K562 (cell line): ENCODE measurements at regions not wholly inside any gene's neighbourhood (a gene's known extent, or its start where the extent isn't known, plus 50 kb on each side); places are given as distances from the start of the nearest gene placed in this dataset.

Experiments
- ATAC-seq: fragments of 200-7000 bp; cut with Tn5 transposase; 3 replicates; pipeline ENCODE4 v1.9.1; 2020; ENCODE audit warnings: moderate library complexity
- BruUV-seq: library from RNA; stranded (reverse); fragments of 400-500 nt; replicated peaks from 2 replicates; lab custom pipeline; 2021; lab: Mats Ljungman, UMichigan
- CTCF ChIA-PET: fragments of 300-600 bp; formaldehyde crosslinking; extraction: SDS; loops from one replicate; lab custom pipeline; 2021; ENCODE audit warnings: low intra/inter-chr PET ratio; lab: Yijun Ruan, JAX
- POLR2A ChIA-PET: fragments of 300-600, 350-650 bp; sonication (Branson Sonifier 250); formaldehyde crosslinking; extraction: SDS; loops from one replicate; lab custom pipeline; 2021; ENCODE audit warnings: antibody characterized with exemption, inconsistent platforms; lab: Yijun Ruan, JAX
- DNase-seq, 4 experiments: peaks; one replicate each; pipeline versions ENCODE4 v3.0.0 to v3.0.0-alpha.2; 2011 to 2018; ENCODE audit warnings: low spot score in 3 of 4, mixed read lengths in 3 of 4; ENCODE audit errors: extremely low read depth in 1 of 4
- FAIRE-seq: peaks from 2 replicates; lab custom pipeline; 2011; peaks lifted over from hg19 to GRCh38; lab: Jason Lieb, UNC
- H2AFZ ChIP-seq: 2 replicates; pipeline ENCODE4 v1.6.0; 2011; ENCODE audit warnings: low read depth, low read length, control low read depth, inconsistent platforms
- H3K27ac ChIP-seq: fragments of 200-600 bp; 3 replicates; pipeline ENCODE4 v1.8.0; 2011; ENCODE audit warnings: low read depth, mild to moderate bottlenecking, control low read depth, inconsistent platforms, low read length, moderate library complexity, mixed read lengths; ENCODE audit errors: extremely low read depth
- H3K27me3 ChIP-seq, 2 experiments: fragments of 300-600 bp in 1 of 2; 2 replicates in 1 of 2; 3 replicates in 1 of 2; pipeline versions ENCODE4 v1.6.0 to v1.8.0; 2011; ENCODE audit warnings: inconsistent platforms in 2 of 2, low read length in 2 of 2, mild to moderate bottlenecking in 1 of 2, mixed read lengths in 1 of 2, moderate library complexity in 1 of 2; ENCODE audit not compliant: control insufficient read depth in 2 of 2, insufficient read depth in 2 of 2
- H3K36me3 ChIP-seq: fragments of 300-600 bp; 3 replicates; pipeline ENCODE4 v1.8.0; 2011; ENCODE audit warnings: mild to moderate bottlenecking, low read length, inconsistent platforms; ENCODE audit not compliant: control insufficient read depth, insufficient read depth
- H3K4me1 ChIP-seq, 2 experiments: fragments of 200-600 bp in 1 of 2; replicated peaks in 1 of 2; 2 replicates in 1 of 2; 3 replicates in 1 of 2; pipeline versions ENCODE4 v1.5.1 to v1.8.0; 2011; ENCODE audit warnings: inconsistent platforms in 2 of 2, low read length in 2 of 2, mild to moderate bottlenecking in 1 of 2, mixed read lengths in 1 of 2, moderate library complexity in 1 of 2; ENCODE audit not compliant: control insufficient read depth in 2 of 2, insufficient read depth in 2 of 2
- H3K4me2 ChIP-seq: 2 replicates; pipeline ENCODE4 v1.6.1; 2011; ENCODE audit warnings: low read length, control low read depth, inconsistent platforms, mixed read lengths; ENCODE audit not compliant: insufficient read depth
- H3K4me3 ChIP-seq: fragments of 200-600 bp; sonication (generic), shearing (Covaris generic); 2 replicates; pipeline ENCODE4 v1.5.1; 2016; ENCODE audit warnings: control low read depth, inconsistent platforms
- H3K79me2 ChIP-seq: fragments of 200-600 bp; 3 replicates; pipeline ENCODE4 v1.8.0; 2011; ENCODE audit warnings: low read length, inconsistent platforms; ENCODE audit not compliant: control insufficient read depth, insufficient read depth
- H3K9ac ChIP-seq, 2 experiments: 2 replicates each; pipeline versions ENCODE4 v1.6.0 to v1.6.1; 2011; ENCODE audit warnings: low read depth in 2 of 2, low read length in 2 of 2, control low read depth in 1 of 2, inconsistent platforms in 1 of 2, mild to moderate bottlenecking in 1 of 2, mixed read lengths in 1 of 2; ENCODE audit not compliant: insufficient read depth in 1 of 2
- H3K9me1 ChIP-seq: one replicate; pipeline ENCODE4 v1.6.0; 2011; ENCODE audit warnings: inconsistent platforms, mild to moderate bottlenecking, low read length, moderate library complexity; ENCODE audit not compliant: control insufficient read depth, insufficient read depth
- H3K9me3 ChIP-seq: replicated peaks from 2 replicates; pipeline ENCODE4 v1.5.1; 2011; ENCODE audit warnings: low read depth, low read length, inconsistent platforms; ENCODE audit not compliant: control insufficient read depth, insufficient read depth
- H4K20me1 ChIP-seq: replicated peaks from 2 replicates; pipeline ENCODE4 v1.6.1; 2011; ENCODE audit warnings: low read length, inconsistent platforms, mixed read lengths; ENCODE audit not compliant: control insufficient read depth, insufficient read depth
- HMGN3 ChIP-seq: IDR thresholded peaks from 2 replicates; pipeline ENCODE4 v1.6.1; 2011; ENCODE audit warnings: borderline replicate concordance, low read depth, mild to moderate bottlenecking, mixed read lengths, low read length; ENCODE audit not compliant: insufficient read length; ENCODE audit errors: extremely low read depth
- ZNF561 ChIP-seq: fragments of 450-650 bp; formaldehyde crosslinking; conservative IDR thresholded peaks from 2 replicates; pipeline ENCODE4 v1.4.0; 2020; ENCODE audit warnings: mild to moderate bottlenecking, moderate library complexity
- ZNF592 ChIP-seq: fragments of 450-650 bp; IDR thresholded peaks from 2 replicates; pipeline ENCODE4 v1.6.1; 2017; ENCODE audit warnings: antibody characterized with exemption, mild to moderate bottlenecking
- WGBS: fragments of 100-300 bp; shearing (Covaris generic); methylation state at CpG from one replicate; pipeline ENCODE4 v1.1.6; 2016; ENCODE audit warnings: low coverage, mixed read lengths; ENCODE audit not compliant: insufficient coverage; ENCODE audit errors: missing lambda C conversion rate; 5-methylcytosine and 5-hydroxymethylcytosine counted together
- in situ Hi-C: fragments of 300-500 bp; cut with MboI; formaldehyde crosslinking; loops from 4 replicates; pipeline ENCODE4 v1.15.0; 2018; ENCODE audit warnings: inconsistent platforms, mixed read lengths
- intact Hi-C: fragments of 100-400 bp; cut with micrococcal nuclease; formaldehyde crosslinking; loops from 2 replicates; pipeline ENCODE4 v1.14.2; 2022

DNA sequence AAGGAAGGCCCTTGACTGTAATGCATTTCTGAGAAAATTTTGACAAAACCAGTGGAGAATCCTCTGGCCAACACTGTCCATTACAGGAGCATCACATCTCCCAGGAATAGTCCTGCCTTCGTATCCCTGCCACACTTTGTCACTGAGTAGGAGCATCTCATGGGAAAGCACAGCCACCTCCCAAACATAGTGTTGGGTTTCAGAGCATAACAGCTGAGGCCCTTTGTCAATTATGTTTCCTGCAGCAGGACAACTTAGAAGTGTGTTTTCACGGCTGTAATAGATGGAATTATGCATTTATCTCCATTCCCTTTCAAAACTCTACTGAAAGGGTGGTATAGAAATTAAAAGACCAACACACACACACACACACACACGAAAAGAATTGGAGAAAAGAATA is 91.1 kb upstream of the SMAD1 start:
- Histone ChIP-seq H2AFZ (no peak overlapping the region), H3K9me3 (no peaks in the 10 kb centered on the region), H3K9me1 (no peaks in the 10 kb centered on the region), H3K27me3 (0 out of 5 replicates have a peak, but pooled peaks cover 0 to 1% of the 10 kb centered on the region in 2 experiments), H3K4me2 (no peak overlapping the region), H3K27ac (no peak overlapping the region), H3K79me2 (no peaks in the 10 kb centered on the region), H3K36me3 (no peaks in the 10 kb centered on the region), H3K4me3 (no peak overlapping the region), H3K9ac (no peak overlapping the region), H4K20me1 (no peaks in the 10 kb centered on the region), H3K4me1 (no peaks in the 10 kb centered on the region)
- WGBS: 0% methylated on average over 3 of the region's 3 CpGs
- in situ Hi-C loops: no loop called here
- ChIA-PET POLR2A (no interaction called here), CTCF (interaction anchor here (0.6 kb wide), 1 partner anchor 1352 kb away, joined by 3 read pairs; no protein-coding TSS in a partner anchor)
- BruUV-seq: no TSS peak
- intact Hi-C loops: no loop called here
- DNase-seq (no peak), FAIRE-seq (no peak), ATAC-seq (no peak)
- TF ChIP-seq ZNF592 (no peak), ZNF561 (no peak), HMGN3 (no peak)
